Glutamatergic neuron (in vitro differentiated cells): ENCODE measurements at regions not wholly inside any gene's neighbourhood (a gene's known extent, or its start where the extent isn't known, plus 50 kb on each side); places are given as distances from the start of the nearest gene placed in this dataset.

ENCODE experiments used
- DNase-seq: peaks from one replicate; pipeline ENCODE4 v3.0.0; 2022
- H3K27ac Mint-ChIP-seq: one replicate; pipeline ENCODE4 v1.8.0; 2020; ENCODE audit warnings: mild to moderate bottlenecking, mixed read lengths, inconsistent platforms; ENCODE audit not compliant: unreplicated experiment
- H3K27me3 Mint-ChIP-seq: one replicate; pipeline ENCODE4 v1.8.0; 2020; ENCODE audit warnings: mild to moderate bottlenecking, moderate library complexity, mixed read lengths, inconsistent platforms; ENCODE audit not compliant: unreplicated experiment
- H3K36me3 Mint-ChIP-seq: one replicate; pipeline ENCODE4 v1.8.0; 2020; ENCODE audit warnings: mild to moderate bottlenecking, mixed read lengths, inconsistent platforms; ENCODE audit not compliant: unreplicated experiment
- H3K4me1 Mint-ChIP-seq: one replicate; pipeline ENCODE4 v1.8.0; 2020; ENCODE audit warnings: mild to moderate bottlenecking, low read depth, mixed read lengths, inconsistent platforms; ENCODE audit not compliant: unreplicated experiment
- H3K4me3 Mint-ChIP-seq: one replicate; pipeline ENCODE4 v1.8.0; 2020; ENCODE audit warnings: mild to moderate bottlenecking, mixed read lengths, inconsistent platforms; ENCODE audit not compliant: unreplicated experiment
- H3K9me3 Mint-ChIP-seq: one replicate; pipeline ENCODE4 v1.8.0; 2020; ENCODE audit warnings: mild to moderate bottlenecking, moderate library complexity, mixed read lengths, inconsistent platforms; ENCODE audit not compliant: unreplicated experiment
- CTCF ChIP-seq: fragments of 200-600 bp; sonication (generic); IDR thresholded peaks from one replicate; pipeline ENCODE4 v1.5.0; 2021; ENCODE audit not compliant: partially characterized antibody, unreplicated experiment

GRCh38 chr5:104283136-104283535 is 720.5 kb upstream of the NUDT12 start:
- no peaks in the 10 kb centered on the region for H3K9me3 Mint-ChIP-seq
- no peaks in the 10 kb centered on the region for H3K36me3 Mint-ChIP-seq
- no peak for TF ChIP-seq CTCF
- no peak overlapping the region for H3K4me3 Mint-ChIP-seq
- H3K4me1 Mint-ChIP-seq, result peaks cover 8% of the 10 kb centered on the region
- H3K27ac Mint-ChIP-seq, result no peak overlapping the region
- no peak for DNase-seq
- no peaks in the 10 kb centered on the region for H3K27me3 Mint-ChIP-seq

GRCh38 chr5:104273725-104274124 is 711.1 kb upstream of the NUDT12 start:
- no peaks in the 10 kb centered on the region for H3K36me3 Mint-ChIP-seq
- H3K27me3 Mint-ChIP-seq, result no peaks in the 10 kb centered on the region
- H3K27ac Mint-ChIP-seq, result no peak overlapping the region
- no peak for TF ChIP-seq CTCF
- no peak for DNase-seq
- H3K4me3 Mint-ChIP-seq, result no peak overlapping the region
- H3K4me1 Mint-ChIP-seq, result no peaks in the 10 kb centered on the region
- no peaks in the 10 kb centered on the region for H3K9me3 Mint-ChIP-seq

GRCh38 chr5:104267320-104268015 is 704.9 kb upstream of the NUDT12 start:
- TF ChIP-seq CTCF, result no peak
- peak overlapping the region; percentile 50 for H3K4me3 Mint-ChIP-seq
- peaks cover 26% of the 10 kb centered on the region for H3K4me1 Mint-ChIP-seq
- H3K27me3 Mint-ChIP-seq, result no peaks in the 10 kb centered on the region
- DNase-seq, result no peak
- H3K36me3 Mint-ChIP-seq, result no peaks in the 10 kb centered on the region
- H3K27ac Mint-ChIP-seq, result peak overlapping the region; percentile 69
- H3K9me3 Mint-ChIP-seq, result peaks cover 2% of the 10 kb centered on the region

- Mint-ChIP-seq H3K27me3 (no peaks in the 10 kb centered on the region), H3K27ac (no peak overlapping the region), H3K4me3 (no peak overlapping the region), H3K36me3 (no peaks in the 10 kb centered on the region), H3K4me1 (peaks cover 26% of the 10 kb centered on the region), H3K9me3 (peaks cover 2% of the 10 kb centered on the region)
- no peak for DNase-seq
- no peak for TF ChIP-seq CTCF
These were observed 703.6 kb upstream of the NUDT12 start for GRCh38 chr5:104266161-104266560.

- DNase-seq, result no peak
- Mint-ChIP-seq H3K4me1 (peaks cover 26% of the 10 kb centered on the region), H3K9me3 (peaks cover 2% of the 10 kb centered on the region), H3K36me3 (no peaks in the 10 kb centered on the region), H3K4me3 (no peak overlapping the region), H3K27ac (no peak overlapping the region), H3K27me3 (no peaks in the 10 kb centered on the region)
- TF ChIP-seq CTCF, result no peak
These were observed 703.0 kb upstream of the NUDT12 start for GRCh38 chr5:104265531-104266140.
